H9 (cell line): ENCODE measurements at regions not wholly inside any gene's neighbourhood (a gene's known extent, or its start where the extent isn't known, plus 50 kb on each side); places are given as distances from the start of the nearest gene placed in this dataset.

ENCODE experiments used
- DNase-seq: peaks from one replicate; pipeline ENCODE4 v3.0.0-alpha.2; 2017
- H2AFZ ChIP-seq: one replicate; pipeline ENCODE4 v1.6.1; 2013; ENCODE audit warnings: mild to moderate bottlenecking, low read length, control low read depth, moderate library complexity
- H2AK5ac ChIP-seq: 2 replicates; pipeline ENCODE4 v1.6.1; 2013; ENCODE audit warnings: low read length, control low read depth, mixed read lengths; ENCODE audit not compliant: insufficient read length
- H2BK120ac ChIP-seq: one replicate; pipeline ENCODE4 v1.6.1; 2013; ENCODE audit warnings: low read depth, mild to moderate bottlenecking, low read length, control low read depth, inconsistent platforms; ENCODE audit not compliant: poor library complexity, severe bottlenecking
- H2BK12ac ChIP-seq: 2 replicates; pipeline ENCODE4 v1.6.1; 2013; ENCODE audit warnings: low read length, control low read depth, mixed read lengths, low read depth; ENCODE audit not compliant: insufficient read length
- H2BK15ac ChIP-seq: 2 replicates; pipeline ENCODE4 v1.6.1; 2013; ENCODE audit warnings: low read depth, low read length, control low read depth
- H2BK20ac ChIP-seq: one replicate; pipeline ENCODE4 v1.6.1; 2013; ENCODE audit warnings: low read depth, mild to moderate bottlenecking, low read length, control low read depth, inconsistent platforms; ENCODE audit not compliant: poor library complexity, severe bottlenecking
- H2BK5ac ChIP-seq: 2 replicates; pipeline ENCODE4 v1.6.1; 2013; ENCODE audit warnings: low read length, control low read depth, mixed read lengths; ENCODE audit not compliant: insufficient read length
- H3K14ac ChIP-seq: 2 replicates; pipeline ENCODE4 v1.6.1; 2013; ENCODE audit warnings: low read length, control low read depth; ENCODE audit not compliant: insufficient read depth
- H3K18ac ChIP-seq: 2 replicates; pipeline ENCODE4 v1.6.1; 2013; ENCODE audit warnings: low read depth, mild to moderate bottlenecking, mixed read lengths, low read length, control low read depth; ENCODE audit not compliant: insufficient read length
- H3K23ac ChIP-seq: 2 replicates; pipeline ENCODE4 v1.6.1; 2013; ENCODE audit warnings: low read length, control low read depth, mixed read lengths, low read depth; ENCODE audit not compliant: insufficient read length
- H3K23me2 ChIP-seq: 2 replicates; pipeline ENCODE4 v1.6.1; 2013; ENCODE audit warnings: low read depth, mild to moderate bottlenecking, mixed read lengths, low read length, control low read depth; ENCODE audit not compliant: insufficient read length, poor library complexity, severe bottlenecking
- H3K27ac ChIP-seq: 2 replicates; pipeline ENCODE4 v1.5.1; 2013; ENCODE audit warnings: low read length, control low read depth, mixed read lengths, low read depth; ENCODE audit not compliant: insufficient read length
- H3K27me3 ChIP-seq: 2 replicates; pipeline ENCODE4 v1.6.1; 2013; ENCODE audit warnings: low read length, control low read depth, inconsistent platforms; ENCODE audit not compliant: insufficient read depth
- H3K4ac ChIP-seq: 2 replicates; pipeline ENCODE4 v1.6.1; 2013; ENCODE audit warnings: low read depth, mild to moderate bottlenecking, control low read depth, inconsistent platforms, low read length, moderate library complexity
- H3K4me1 ChIP-seq: 2 replicates; pipeline ENCODE4 v1.6.1; 2013; ENCODE audit warnings: low read length, control low read depth, inconsistent platforms; ENCODE audit not compliant: insufficient read depth
- H3K4me2 ChIP-seq: 2 replicates; pipeline ENCODE4 v1.6.1; 2013; ENCODE audit warnings: low read length, control low read depth, mixed read lengths; ENCODE audit not compliant: insufficient read length, insufficient read depth
- H3K56ac ChIP-seq: 2 replicates; pipeline ENCODE4 v1.6.1; 2013; ENCODE audit warnings: low read depth, mild to moderate bottlenecking, mixed read lengths, low read length, control low read depth; ENCODE audit not compliant: insufficient read length
- H3K79me1 ChIP-seq: 2 replicates; pipeline ENCODE4 v1.6.1; 2013; ENCODE audit warnings: low read depth, mild to moderate bottlenecking, moderate library complexity, low read length, control low read depth, inconsistent platforms; ENCODE audit not compliant: insufficient read depth, poor library complexity, severe bottlenecking
- H3K79me2 ChIP-seq: 2 replicates; pipeline ENCODE4 v1.6.1; 2013; ENCODE audit warnings: low read length, control low read depth, inconsistent platforms; ENCODE audit not compliant: insufficient read depth
- H3K9ac ChIP-seq: 2 replicates; pipeline ENCODE4 v1.6.1; 2013; ENCODE audit warnings: low read length, control low read depth, mixed read lengths; ENCODE audit not compliant: insufficient read length; ENCODE audit errors: extremely low read depth
- H3K9me3 ChIP-seq: one replicate; pipeline ENCODE4 v1.6.1; 2013; ENCODE audit warnings: low read depth, low read length, inconsistent platforms; ENCODE audit not compliant: control insufficient read depth
- H3T11ph ChIP-seq: one replicate; pipeline ENCODE4 v1.6.1; 2013; ENCODE audit warnings: mild to moderate bottlenecking, low read length, control low read depth, inconsistent platforms
- H4K20me1 ChIP-seq: one replicate; pipeline ENCODE4 v1.6.1; 2013; ENCODE audit not compliant: control insufficient read depth, insufficient read length, insufficient read depth
- H4K5ac ChIP-seq: 2 replicates; pipeline ENCODE4 v1.6.1; 2013; ENCODE audit warnings: low read depth, mild to moderate bottlenecking, mixed read lengths, low read length, control low read depth; ENCODE audit not compliant: insufficient read length
- H4K8ac ChIP-seq: replicated peaks from 2 replicates; pipeline ENCODE4 v1.6.1; 2013; ENCODE audit warnings: low read length, control low read depth, mixed read lengths, low read depth; ENCODE audit not compliant: insufficient read length
- H4K91ac ChIP-seq: 2 replicates; pipeline ENCODE4 v1.6.1; 2013; ENCODE audit warnings: low read depth, mild to moderate bottlenecking, moderate library complexity, mixed read lengths, low read length, control low read depth; ENCODE audit not compliant: insufficient read length
- H3K27ac Mint-ChIP-seq, 3 experiments: 2 replicates in 2 of 3; 3 replicates in 1 of 3; pipeline ENCODE4 v1.8.0; 2020 to 2021; ENCODE audit warnings: mixed read lengths in 3 of 3, mild to moderate bottlenecking in 1 of 3, moderate library complexity in 1 of 3
- H3K27me3 Mint-ChIP-seq: 2 replicates; pipeline ENCODE4 v1.8.0; 2021; ENCODE audit warnings: low read depth, mild to moderate bottlenecking, moderate library complexity, mixed read lengths
- H3K36me3 Mint-ChIP-seq, 3 experiments: 2 replicates in 2 of 3; 3 replicates in 1 of 3; pipeline ENCODE4 v1.8.0; 2020 to 2021; ENCODE audit warnings: low read depth in 3 of 3, mixed read lengths in 3 of 3; ENCODE audit not compliant: insufficient read depth in 1 of 3
- H3K4me1 Mint-ChIP-seq, 2 experiments: 2 replicates each; pipeline ENCODE4 v1.8.0; 2020; ENCODE audit warnings: mixed read lengths in 2 of 2
- H3K4me3 Mint-ChIP-seq, 2 experiments: 2 replicates in 1 of 2; 3 replicates in 1 of 2; pipeline ENCODE4 v1.8.0; 2020 to 2021; ENCODE audit warnings: mild to moderate bottlenecking in 2 of 2, mixed read lengths in 2 of 2, moderate library complexity in 1 of 2
- H3K9me3 Mint-ChIP-seq, 2 experiments: 2 replicates in 1 of 2; 3 replicates in 1 of 2; pipeline ENCODE4 v1.8.0; 2020; ENCODE audit warnings: mild to moderate bottlenecking in 2 of 2, mixed read lengths in 2 of 2, moderate library complexity in 1 of 2
- TF ChIP-seq, protein P1 (sequence below): fragments of 200-600 bp; sonication (generic); conservative IDR thresholded peaks from 3 replicates; pipeline ENCODE4 v1.8.0; 2021; ENCODE audit warnings: antibody characterized with exemption, mild to moderate bottlenecking

DNA sequence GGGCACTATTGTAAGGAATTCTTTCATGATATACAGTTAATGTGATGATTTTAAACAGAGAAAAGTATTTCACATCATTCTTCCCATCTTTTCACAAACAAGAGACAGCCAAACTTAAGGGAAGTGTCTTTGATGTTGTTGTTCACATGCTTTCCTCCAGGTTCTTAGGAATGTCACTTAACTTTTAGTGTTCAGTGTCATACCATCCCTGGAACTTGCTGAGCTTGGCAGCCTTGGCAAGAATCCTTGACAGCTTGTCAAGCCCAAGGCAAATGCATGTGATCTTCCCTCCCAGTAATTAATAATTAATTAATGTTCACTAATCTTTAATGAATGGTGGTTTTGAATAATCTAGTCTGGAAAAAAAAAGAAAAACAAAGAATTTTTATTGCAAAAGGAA is 727.9 kb upstream of the PRR20A start:
- Histone ChIP-seq H3K4me1 (no peaks in the 10 kb centered on the region), H3K56ac (no peak overlapping the region), H3K14ac (no peak overlapping the region), H2AFZ (no peak overlapping the region), H3K4me2 (no peak overlapping the region), H3K79me1 (no peaks in the 10 kb centered on the region), H3K18ac (no peak overlapping the region), H3T11ph (no peak overlapping the region), H2BK5ac (no peak overlapping the region), H3K23ac (no peak overlapping the region), H2AK5ac (no peak overlapping the region), H4K91ac (no peak overlapping the region), H3K27me3 (no peaks in the 10 kb centered on the region), H2BK20ac (no peak overlapping the region), H4K5ac (no peak overlapping the region), H4K8ac (no peak overlapping the region), H3K9me3 (no peaks in the 10 kb centered on the region), H3K4ac (no peak overlapping the region), H3K9ac (no peak overlapping the region), H3K27ac (no peak overlapping the region), H2BK12ac (no peak overlapping the region), H4K20me1 (no peaks in the 10 kb centered on the region), H3K79me2 (no peaks in the 10 kb centered on the region), H3K23me2 (no peaks in the 10 kb centered on the region), H2BK15ac (no peak overlapping the region), H2BK120ac (no peak overlapping the region)
- H3K27me3 Mint-ChIP-seq, result no peaks in the 10 kb centered on the region
- H3K4me1 Mint-ChIP-seq, result no peaks in the 10 kb centered on the region
- no peak for DNase-seq
- TF ChIP-seq, protein P1, sequence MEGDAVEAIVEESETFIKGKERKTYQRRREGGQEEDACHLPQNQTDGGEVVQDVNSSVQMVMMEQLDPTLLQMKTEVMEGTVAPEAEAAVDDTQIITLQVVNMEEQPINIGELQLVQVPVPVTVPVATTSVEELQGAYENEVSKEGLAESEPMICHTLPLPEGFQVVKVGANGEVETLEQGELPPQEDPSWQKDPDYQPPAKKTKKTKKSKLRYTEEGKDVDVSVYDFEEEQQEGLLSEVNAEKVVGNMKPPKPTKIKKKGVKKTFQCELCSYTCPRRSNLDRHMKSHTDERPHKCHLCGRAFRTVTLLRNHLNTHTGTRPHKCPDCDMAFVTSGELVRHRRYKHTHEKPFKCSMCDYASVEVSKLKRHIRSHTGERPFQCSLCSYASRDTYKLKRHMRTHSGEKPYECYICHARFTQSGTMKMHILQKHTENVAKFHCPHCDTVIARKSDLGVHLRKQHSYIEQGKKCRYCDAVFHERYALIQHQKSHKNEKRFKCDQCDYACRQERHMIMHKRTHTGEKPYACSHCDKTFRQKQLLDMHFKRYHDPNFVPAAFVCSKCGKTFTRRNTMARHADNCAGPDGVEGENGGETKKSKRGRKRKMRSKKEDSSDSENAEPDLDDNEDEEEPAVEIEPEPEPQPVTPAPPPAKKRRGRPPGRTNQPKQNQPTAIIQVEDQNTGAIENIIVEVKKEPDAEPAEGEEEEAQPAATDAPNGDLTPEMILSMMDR, result no peak
- H3K36me3 Mint-ChIP-seq, result no peaks in the 10 kb centered on the region; a peak in 1 of 7 replicates
- no peak overlapping the region for H3K27ac Mint-ChIP-seq
- H3K4me3 Mint-ChIP-seq, result no peak overlapping the region
- H3K9me3 Mint-ChIP-seq, result no peaks in the 10 kb centered on the region; a peak in 1 of 5 replicates
